Right lobe of liver (tissue), 4 donors: ENCODE measurements at regions not wholly inside any gene's neighbourhood (a gene's known extent, or its start where the extent isn't known, plus 50 kb on each side); places are given as distances from the start of the nearest gene placed in this dataset.

Source experiments
- POLR2A ChIP-seq: fragments of 450-650 bp; IDR thresholded peaks from one replicate; pipeline ENCODE4 v1.6.1; 2017; ENCODE audit warnings: antibody characterized with exemption, mild to moderate bottlenecking
- TF ChIP-seq, protein P1 (sequence below), 4 donors: fragments of 200-600 bp in 3 of 4; fragments of 450-650 bp in 1 of 4; IDR thresholded peaks; one replicate each; pipeline versions ENCODE4 v1.5.1 to v1.8.0; 2016 to 2022; ENCODE audit warnings: antibody characterized with exemption in 4 of 4, mild to moderate bottlenecking in 2 of 4
- donor health status: DM: no; HTN: no; CAD: no.
- donor health status: DM: no; HTN: no; CAD: no.
- donor health status: DM: no; HTN: yes; CAD: no.

DNA sequence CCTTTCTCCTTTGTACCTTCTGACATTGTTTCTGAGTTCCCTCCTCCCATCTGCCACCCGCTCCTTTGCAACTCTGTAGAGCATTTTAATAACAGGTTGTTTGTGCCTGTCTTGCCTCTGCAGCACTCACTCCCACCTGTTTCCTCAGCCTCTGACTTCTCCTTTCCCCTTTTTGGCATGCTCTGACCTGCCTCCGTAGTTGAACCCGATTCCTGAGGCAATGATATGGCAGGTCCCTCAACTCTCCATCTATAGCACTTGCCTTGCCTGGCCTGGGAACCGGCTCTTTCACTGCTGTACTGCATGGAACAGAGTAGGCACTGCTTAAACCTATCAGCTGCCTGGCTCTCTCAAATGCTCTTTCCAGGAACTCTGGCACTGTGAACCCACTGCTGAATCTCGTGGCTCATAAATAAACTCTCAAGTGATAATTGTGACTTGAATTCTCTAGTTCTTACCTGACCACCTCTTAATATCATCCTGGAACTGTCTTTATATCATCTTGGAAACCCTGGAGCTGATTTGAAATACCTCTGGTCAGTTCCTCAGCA lies 50.3 kb downstream of the UTRN start:
- TF ChIP-seq, protein P1, sequence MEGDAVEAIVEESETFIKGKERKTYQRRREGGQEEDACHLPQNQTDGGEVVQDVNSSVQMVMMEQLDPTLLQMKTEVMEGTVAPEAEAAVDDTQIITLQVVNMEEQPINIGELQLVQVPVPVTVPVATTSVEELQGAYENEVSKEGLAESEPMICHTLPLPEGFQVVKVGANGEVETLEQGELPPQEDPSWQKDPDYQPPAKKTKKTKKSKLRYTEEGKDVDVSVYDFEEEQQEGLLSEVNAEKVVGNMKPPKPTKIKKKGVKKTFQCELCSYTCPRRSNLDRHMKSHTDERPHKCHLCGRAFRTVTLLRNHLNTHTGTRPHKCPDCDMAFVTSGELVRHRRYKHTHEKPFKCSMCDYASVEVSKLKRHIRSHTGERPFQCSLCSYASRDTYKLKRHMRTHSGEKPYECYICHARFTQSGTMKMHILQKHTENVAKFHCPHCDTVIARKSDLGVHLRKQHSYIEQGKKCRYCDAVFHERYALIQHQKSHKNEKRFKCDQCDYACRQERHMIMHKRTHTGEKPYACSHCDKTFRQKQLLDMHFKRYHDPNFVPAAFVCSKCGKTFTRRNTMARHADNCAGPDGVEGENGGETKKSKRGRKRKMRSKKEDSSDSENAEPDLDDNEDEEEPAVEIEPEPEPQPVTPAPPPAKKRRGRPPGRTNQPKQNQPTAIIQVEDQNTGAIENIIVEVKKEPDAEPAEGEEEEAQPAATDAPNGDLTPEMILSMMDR (IDR thresholded peaks at IDR 0.05), result no peak
- no peak for TF ChIP-seq POLR2A
